SU-DHL-6 (cell line): ENCODE measurements at regions not wholly inside any gene's neighbourhood (a gene's known extent, or its start where the extent isn't known, plus 50 kb on each side); places are given as distances from the start of the nearest gene placed in this dataset.

Source experiments
- EZH2phosphoT487 ChIP-seq: fragments of 200-600 bp; sonication (generic), shearing (Covaris generic); conservative IDR thresholded peaks from 2 replicates; pipeline ENCODE4 v1.6.1; 2018; ENCODE audit warnings: mild to moderate bottlenecking, antibody characterized with exemption, low read length, moderate library complexity, mixed read lengths
- TF ChIP-seq, protein P1 (sequence below): fragments of 200-600 bp; sonication (generic); IDR thresholded peaks from one replicate; pipeline ENCODE4 v1.5.1; 2017; ENCODE audit warnings: antibody characterized with exemption, mild to moderate bottlenecking, low read length, moderate library complexity; ENCODE audit not compliant: insufficient read depth, poor library complexity, severe bottlenecking

DNA sequence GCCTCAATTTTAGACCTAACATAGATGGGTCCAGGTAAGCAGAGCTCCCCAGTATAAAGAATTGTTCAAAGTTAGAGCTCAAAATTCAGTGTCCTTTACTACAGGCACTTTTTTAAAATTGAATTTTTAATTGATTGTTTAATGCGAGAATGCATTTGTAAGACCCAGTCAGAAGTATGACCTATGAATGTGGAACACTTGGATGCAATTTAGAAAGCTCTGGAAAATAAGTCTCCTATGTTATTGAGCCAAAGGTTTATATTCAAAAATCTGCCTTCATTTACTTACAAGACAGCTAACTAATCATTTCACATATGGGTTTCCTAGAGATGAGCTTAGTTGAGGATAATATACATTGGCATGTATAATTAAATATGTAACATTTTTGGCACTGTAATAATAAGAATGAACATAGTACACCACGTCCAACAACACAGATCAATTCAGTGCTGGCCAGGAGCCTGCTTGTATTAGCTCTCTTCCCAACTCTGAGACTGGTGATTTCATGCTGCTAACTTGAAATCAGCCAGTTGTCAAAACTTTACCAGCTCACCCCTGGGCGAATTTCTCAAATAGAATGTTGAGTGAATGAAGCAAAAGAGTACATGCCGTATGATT, 197.2 kb upstream of the NPY2R start:
- TF ChIP-seq, protein P1, sequence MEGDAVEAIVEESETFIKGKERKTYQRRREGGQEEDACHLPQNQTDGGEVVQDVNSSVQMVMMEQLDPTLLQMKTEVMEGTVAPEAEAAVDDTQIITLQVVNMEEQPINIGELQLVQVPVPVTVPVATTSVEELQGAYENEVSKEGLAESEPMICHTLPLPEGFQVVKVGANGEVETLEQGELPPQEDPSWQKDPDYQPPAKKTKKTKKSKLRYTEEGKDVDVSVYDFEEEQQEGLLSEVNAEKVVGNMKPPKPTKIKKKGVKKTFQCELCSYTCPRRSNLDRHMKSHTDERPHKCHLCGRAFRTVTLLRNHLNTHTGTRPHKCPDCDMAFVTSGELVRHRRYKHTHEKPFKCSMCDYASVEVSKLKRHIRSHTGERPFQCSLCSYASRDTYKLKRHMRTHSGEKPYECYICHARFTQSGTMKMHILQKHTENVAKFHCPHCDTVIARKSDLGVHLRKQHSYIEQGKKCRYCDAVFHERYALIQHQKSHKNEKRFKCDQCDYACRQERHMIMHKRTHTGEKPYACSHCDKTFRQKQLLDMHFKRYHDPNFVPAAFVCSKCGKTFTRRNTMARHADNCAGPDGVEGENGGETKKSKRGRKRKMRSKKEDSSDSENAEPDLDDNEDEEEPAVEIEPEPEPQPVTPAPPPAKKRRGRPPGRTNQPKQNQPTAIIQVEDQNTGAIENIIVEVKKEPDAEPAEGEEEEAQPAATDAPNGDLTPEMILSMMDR, result no peak
- no peak for TF ChIP-seq EZH2phosphoT487
